Body of pancreas (tissue), 4 donors: ENCODE measurements at regions not wholly inside any gene's neighbourhood (a gene's known extent, or its start where the extent isn't known, plus 50 kb on each side); places are given as distances from the start of the nearest gene placed in this dataset.

Experiments
- CTCF ChIP-seq, 7 experiments: fragments of 450-650 bp in 4 of 7; fragments of 200-600 bp in 3 of 7; sonication (generic) in 3 of 7; IDR thresholded peaks; one replicate each; pipeline ENCODE4 v1.5.1; 2016 to 2019; ENCODE audit warnings: antibody characterized with exemption in 7 of 7
- POLR2A ChIP-seq, 3 donors: fragments of 450-650 bp; IDR thresholded peaks; one replicate each; pipeline ENCODE4 v1.6.1; 2016; ENCODE audit warnings: antibody characterized with exemption in 3 of 3, mild to moderate bottlenecking in 2 of 3

- no peak for TF ChIP-seq CTCF (IDR thresholded peaks at IDR 0.05)
- TF ChIP-seq POLR2A (IDR thresholded peaks at IDR 0.05) = no peak
Measured at GRCh38 chr5:116769470-116769869, 194.8 kb upstream of the SEMA6A start.
